ENCODE measurements at regions not wholly inside any gene's neighbourhood (a gene's known extent, or its start where the extent isn't known, plus 50 kb on each side); places are given as distances from the start of the nearest gene placed in this dataset.

- H3K4me3 Mint-ChIP-seq = no peak overlapping the region
- POLR2A ChIA-PET = no interaction called here
Observed at GRCh38 chr2:203585516-203585915, 50.4 kb upstream of the RAPH1 start.

GRCh38 chr2:203586206-203586605 lies 51.1 kb upstream of the RAPH1 start:
- Mint-ChIP-seq H3K27ac (no peak overlapping the region), H3K4me1 (ENCODE audit: low read depth) (peaks cover 23% of the 10 kb centered on the region), H3K36me3 (no peaks in the 10 kb centered on the region), H3K27me3 (peaks cover 8% of the 10 kb centered on the region), H3K9me3 (no peaks in the 10 kb centered on the region), H3K4me3 (no peak overlapping the region)
- no peak for DNase-seq
- ChIA-PET CTCF (no interaction called here), POLR2A (interaction anchor here (0.6 kb wide), 2 partner anchors 83 to 1056 kb away, joined by 4 to 5 read pairs; no protein-coding TSS in a partner anchor)
- intact Hi-C loops (cut with micrococcal nuclease) = no loop called here

More at GRCh38 chr2:203585516-203585915, 50.4 kb upstream of the RAPH1 start:
- no peaks in the 10 kb centered on the region for H3K9me3 Mint-ChIP-seq
- no peaks in the 10 kb centered on the region for H3K36me3 Mint-ChIP-seq
- CTCF ChIA-PET = interaction anchor here (1.2 to 1.3 kb wide), 2 partner anchors 30 to 101 kb away, joined by 3 to 4 read pairs; no protein-coding TSS in a partner anchor
- intact Hi-C loops (cut with micrococcal nuclease) = no loop called here
- no peak for DNase-seq
- peaks cover 8% of the 10 kb centered on the region for H3K27me3 Mint-ChIP-seq
- no peak overlapping the region for H3K27ac Mint-ChIP-seq
- peaks cover 22% of the 10 kb centered on the region for H3K4me1 Mint-ChIP-seq (ENCODE audit: low read depth)

GRCh38 chr2:203586696-203587095 lies 51.6 kb upstream of the RAPH1 start:
- H3K36me3 Mint-ChIP-seq = no peaks in the 10 kb centered on the region
- H3K27ac Mint-ChIP-seq = no peak overlapping the region
- peaks cover 25% of the 10 kb centered on the region for H3K4me1 Mint-ChIP-seq (ENCODE audit: low read depth)
- ChIA-PET POLR2A (interaction anchor here (0.6 kb wide), 1 partner anchor 84 kb away, joined by 5 read pairs; no protein-coding TSS in a partner anchor), CTCF (no interaction called here)
- H3K4me3 Mint-ChIP-seq = no peak overlapping the region
- H3K9me3 Mint-ChIP-seq = no peaks in the 10 kb centered on the region
- H3K27me3 Mint-ChIP-seq = peaks cover 8% of the 10 kb centered on the region
- no peak for DNase-seq
- intact Hi-C loops (cut with micrococcal nuclease) = no loop called here

GRCh38 chr2:203590496-203590895 lies 55.4 kb upstream of the RAPH1 start:
- intact Hi-C loops (cut with micrococcal nuclease) = no loop called here
- H3K9me3 Mint-ChIP-seq = no peaks in the 10 kb centered on the region
- H3K27ac Mint-ChIP-seq = no peak overlapping the region
- ChIA-PET CTCF (no interaction called here), POLR2A (no interaction called here)
- no peaks in the 10 kb centered on the region for H3K27me3 Mint-ChIP-seq
- H3K4me1 Mint-ChIP-seq (ENCODE audit: low read depth) = peaks cover 10% of the 10 kb centered on the region
- H3K36me3 Mint-ChIP-seq = no peaks in the 10 kb centered on the region
- H3K4me3 Mint-ChIP-seq = no peak overlapping the region
- DNase-seq = no peak

- CTCF ChIA-PET = no interaction called here
- no peak overlapping the region for H3K4me3 Mint-ChIP-seq
- intact Hi-C loops (cut with micrococcal nuclease) = no loop called here
- peaks cover 3% of the 10 kb centered on the region for H3K4me1 Mint-ChIP-seq (ENCODE audit: low read depth)
- H3K36me3 Mint-ChIP-seq = no peaks in the 10 kb centered on the region
- POLR2A ChIA-PET = no interaction called here
- no peak overlapping the region for H3K27ac Mint-ChIP-seq
- H3K9me3 Mint-ChIP-seq = no peaks in the 10 kb centered on the region
- H3K27me3 Mint-ChIP-seq = no peaks in the 10 kb centered on the region
- DNase-seq = no peak
Observed at GRCh38 chr2:203591642-203592041, 56.5 kb upstream of the RAPH1 start.

- no peaks in the 10 kb centered on the region for H3K36me3 Mint-ChIP-seq
- H3K9me3 Mint-ChIP-seq = no peaks in the 10 kb centered on the region
- H3K4me1 Mint-ChIP-seq (ENCODE audit: low read depth) = peaks cover 3% of the 10 kb centered on the region
- CTCF ChIA-PET = no interaction called here
- H3K27me3 Mint-ChIP-seq = no peaks in the 10 kb centered on the region
- intact Hi-C loops (cut with micrococcal nuclease) = no loop called here
- no peak for DNase-seq
- H3K4me3 Mint-ChIP-seq = no peak overlapping the region
- H3K27ac Mint-ChIP-seq = no peak overlapping the region
- POLR2A ChIA-PET = no interaction called here
Observed at GRCh38 chr2:203592470-203592869, 57.4 kb upstream of the RAPH1 start.

GRCh38 chr2:203594541-203594940 lies 59.4 kb upstream of the RAPH1 start:
- peaks cover 18% of the 10 kb centered on the region for H3K4me1 Mint-ChIP-seq (ENCODE audit: low read depth)
- H3K9me3 Mint-ChIP-seq = no peaks in the 10 kb centered on the region
- CTCF ChIA-PET = no interaction called here
- DNase-seq = no peak
- intact Hi-C loops (cut with micrococcal nuclease) = no loop called here
- no peaks in the 10 kb centered on the region for H3K27me3 Mint-ChIP-seq
- no peak overlapping the region for H3K4me3 Mint-ChIP-seq
- H3K27ac Mint-ChIP-seq = no peak overlapping the region
- no peaks in the 10 kb centered on the region for H3K36me3 Mint-ChIP-seq
- POLR2A ChIA-PET = no interaction called here

GRCh38 chr2:203596183-203596582 lies 61.1 kb upstream of the RAPH1 start:
- intact Hi-C loops (cut with micrococcal nuclease) = no loop called here
- no peak overlapping the region for H3K27ac Mint-ChIP-seq
- POLR2A ChIA-PET = no interaction called here

GRCh38 chr2:203599509-203599908 lies 64.4 kb upstream of the RAPH1 start:
- ChIA-PET POLR2A (interaction anchor here (0.8 kb wide), 1 partner anchor 212 kb away, joined by 3 read pairs; no protein-coding TSS in a partner anchor), CTCF (interaction anchor here (0.7 to 1.5 kb wide), 3 partner anchors 28 to 268 kb away, joined by 3 to 6 read pairs (median 4); partner anchors contain the start of gene CTLA4)
- no peaks in the 10 kb centered on the region for H3K9me3 Mint-ChIP-seq
- H3K4me3 Mint-ChIP-seq = no peak overlapping the region
- peaks cover 3% of the 10 kb centered on the region for H3K27me3 Mint-ChIP-seq
- H3K27ac Mint-ChIP-seq = no peak overlapping the region
- no peaks in the 10 kb centered on the region for H3K36me3 Mint-ChIP-seq
- peaks cover 20% of the 10 kb centered on the region for H3K4me1 Mint-ChIP-seq (ENCODE audit: low read depth)
- no peak for DNase-seq
- intact Hi-C loops (cut with micrococcal nuclease) = loop anchor here (1.0 kb wide), 1 partner anchor 20 kb away; no protein-coding TSS in a partner anchor

More at GRCh38 chr2:203596183-203596582, 61.1 kb upstream of the RAPH1 start:
- Mint-ChIP-seq H3K36me3 (no peaks in the 10 kb centered on the region), H3K4me3 (no peak overlapping the region), H3K27me3 (peaks cover 3% of the 10 kb centered on the region), H3K4me1 (ENCODE audit: low read depth) (peaks cover 23% of the 10 kb centered on the region), H3K9me3 (no peaks in the 10 kb centered on the region)
- DNase-seq = no peak
- CTCF ChIA-PET = no interaction called here

GRCh38 chr2:203600286-203600685 lies 65.2 kb upstream of the RAPH1 start:
- peaks cover 3% of the 10 kb centered on the region for H3K27me3 Mint-ChIP-seq
- no peaks in the 10 kb centered on the region for H3K9me3 Mint-ChIP-seq
- POLR2A ChIA-PET = no interaction called here
- peaks cover 20% of the 10 kb centered on the region for H3K4me1 Mint-ChIP-seq (ENCODE audit: low read depth)
- no peaks in the 10 kb centered on the region for H3K36me3 Mint-ChIP-seq
- CTCF ChIA-PET = interaction anchor here (1.5 kb wide), 1 partner anchor 51 kb away, joined by 4 read pairs; no protein-coding TSS in a partner anchor
- intact Hi-C loops (cut with micrococcal nuclease) = no loop called here
- no peak overlapping the region for H3K4me3 Mint-ChIP-seq
- H3K27ac Mint-ChIP-seq = no peak overlapping the region
- no peak for DNase-seq

- no peak for DNase-seq
- Mint-ChIP-seq H3K27me3 (peaks cover 3% of the 10 kb centered on the region), H3K9me3 (no peaks in the 10 kb centered on the region), H3K36me3 (no peaks in the 10 kb centered on the region), H3K27ac (no peak overlapping the region), H3K4me1 (ENCODE audit: low read depth) (peaks cover 12% of the 10 kb centered on the region), H3K4me3 (no peak overlapping the region)
- CTCF ChIA-PET = no interaction called here
- intact Hi-C loops (cut with micrococcal nuclease) = no loop called here
- POLR2A ChIA-PET = no interaction called here
Observed at GRCh38 chr2:203603456-203604389, 68.6 kb upstream of the RAPH1 start.

GRCh38 chr2:203605302-203605701 lies 70.2 kb upstream of the RAPH1 start:
- intact Hi-C loops (cut with micrococcal nuclease) = no loop called here
- POLR2A ChIA-PET = no interaction called here

More at GRCh38 chr2:203605302-203605701, 70.2 kb upstream of the RAPH1 start:
- Mint-ChIP-seq H3K4me1 (ENCODE audit: low read depth) (no peaks in the 10 kb centered on the region), H3K27ac (no peak overlapping the region), H3K4me3 (no peak overlapping the region), H3K36me3 (no peaks in the 10 kb centered on the region), H3K27me3 (peaks cover under 1% of the 10 kb centered on the region), H3K9me3 (no peaks in the 10 kb centered on the region)
- CTCF ChIA-PET = no interaction called here
- DNase-seq = no peak
